ENCODE measurements at regions not wholly inside any gene's neighbourhood (a gene's known extent, or its start where the extent isn't known, plus 50 kb on each side); places are given as distances from the start of the nearest gene placed in this dataset.

GRCh38 chr1:244971552-244972216 lies 107.3 kb upstream of the HNRNPU start:
- TF ChIP-seq POLR2AphosphoS5 (IDR thresholded peaks at IDR 0.05; ENCODE audit: low read depth, low read length) (no peak), TAF1 (IDR thresholded peaks at IDR 0.05; ENCODE audit: low read depth, low read length) (no peak), POLR2A (IDR thresholded peaks at IDR 0.05; ENCODE audit: low read depth, low read length) (no peak), SPI1 (IDR thresholded peaks at IDR 0.05; ENCODE audit: low read depth, low read length) (peak; percentile 2; the same call in 1 of the 2 replicates), PAX5 (IDR thresholded peaks at IDR 0.05; ENCODE audit: insufficient read depth, low read length, severe bottlenecking) (no peak), POU2F2 (IDR thresholded peaks at IDR 0.05; ENCODE audit: low read depth, low read length) (no peak)
